ENCODE measurements at regions not wholly inside any gene's neighbourhood (a gene's known extent, or its start where the extent isn't known, plus 50 kb on each side); places are given as distances from the start of the nearest gene placed in this dataset.

GRCh38 chr20:23186808-23187207, 100.7 kb upstream of the CD93 start:
- Histone ChIP-seq H3K4me1 (ENCODE audit: insufficient read depth, poor library complexity, severe bottlenecking) (no peaks in the 10 kb centered on the region), H3K9me3 (ENCODE audit: severe bottlenecking) (peaks cover 2% of the 10 kb centered on the region), H3K36me3 (ENCODE audit: low read depth) (no peaks in the 10 kb centered on the region), H3K27ac (ENCODE audit: poor library complexity, severe bottlenecking) (no peak overlapping the region), H3K4me3 (ENCODE audit: severe bottlenecking) (no peak overlapping the region), H3K27me3 (ENCODE audit: insufficient read depth, poor library complexity, severe bottlenecking) (no peaks in the 10 kb centered on the region)
- no peak for DNase-seq (ENCODE audit: low spot score)
- no peak for TF ChIP-seq CTCF (IDR thresholded peaks at IDR 0.05; ENCODE audit: poor library complexity, severe bottlenecking)
- no peak for ATAC-seq (ENCODE audit: low read depth)

GRCh38 chr20:23180451-23180921, 94.4 kb upstream of the CD93 start:
- Histone ChIP-seq H3K4me3 (ENCODE audit: severe bottlenecking) (no peak overlapping the region), H3K27ac (ENCODE audit: poor library complexity, severe bottlenecking) (no peak overlapping the region), H3K9me3 (ENCODE audit: severe bottlenecking) (peaks cover 3% of the 10 kb centered on the region), H3K27me3 (ENCODE audit: insufficient read depth, poor library complexity, severe bottlenecking) (no peaks in the 10 kb centered on the region), H3K4me1 (ENCODE audit: insufficient read depth, poor library complexity, severe bottlenecking) (no peaks in the 10 kb centered on the region), H3K36me3 (ENCODE audit: low read depth) (no peaks in the 10 kb centered on the region)
- no peak for DNase-seq (ENCODE audit: low spot score)
- ATAC-seq (ENCODE audit: low read depth): no peak
- no peak for TF ChIP-seq CTCF (IDR thresholded peaks at IDR 0.05; ENCODE audit: poor library complexity, severe bottlenecking)

GRCh38 chr20:23179766-23180403, 93.8 kb upstream of the CD93 start:
- ATAC-seq (ENCODE audit: low read depth) (no peak), DNase-seq (ENCODE audit: low spot score) (no peak)
- Histone ChIP-seq H3K27me3 (ENCODE audit: insufficient read depth, poor library complexity, severe bottlenecking) (no peaks in the 10 kb centered on the region), H3K4me3 (ENCODE audit: severe bottlenecking) (no peak overlapping the region), H3K4me1 (ENCODE audit: insufficient read depth, poor library complexity, severe bottlenecking) (no peaks in the 10 kb centered on the region), H3K36me3 (ENCODE audit: low read depth) (no peaks in the 10 kb centered on the region), H3K9me3 (ENCODE audit: severe bottlenecking) (peaks cover 3% of the 10 kb centered on the region), H3K27ac (ENCODE audit: poor library complexity, severe bottlenecking) (no peak overlapping the region)
- TF ChIP-seq CTCF (IDR thresholded peaks at IDR 0.05; ENCODE audit: poor library complexity, severe bottlenecking): no peak

GRCh38 chr20:23178806-23179205, 92.7 kb upstream of the CD93 start:
- no peaks in the 10 kb centered on the region for H3K4me1 ChIP-seq (ENCODE audit: insufficient read depth, poor library complexity, severe bottlenecking)
- H3K4me3 ChIP-seq (ENCODE audit: severe bottlenecking): no peak overlapping the region
- H3K27ac ChIP-seq (ENCODE audit: poor library complexity, severe bottlenecking): no peak overlapping the region
- H3K27me3 ChIP-seq (ENCODE audit: insufficient read depth, poor library complexity, severe bottlenecking): no peaks in the 10 kb centered on the region
- DNase-seq (ENCODE audit: low spot score) (no peak), ATAC-seq (ENCODE audit: low read depth) (no peak)
- TF ChIP-seq CTCF (IDR thresholded peaks at IDR 0.05; ENCODE audit: poor library complexity, severe bottlenecking): no peak
- peaks cover 3% of the 10 kb centered on the region for H3K9me3 ChIP-seq (ENCODE audit: severe bottlenecking)
- no peaks in the 10 kb centered on the region for H3K36me3 ChIP-seq (ENCODE audit: low read depth)

- Histone ChIP-seq H3K4me1 (ENCODE audit: insufficient read depth, poor library complexity, severe bottlenecking) (no peaks in the 10 kb centered on the region), H3K27ac (ENCODE audit: poor library complexity, severe bottlenecking) (no peak overlapping the region), H3K36me3 (ENCODE audit: low read depth) (no peaks in the 10 kb centered on the region), H3K9me3 (ENCODE audit: severe bottlenecking) (peaks cover 3% of the 10 kb centered on the region), H3K4me3 (ENCODE audit: severe bottlenecking) (no peak overlapping the region), H3K27me3 (ENCODE audit: insufficient read depth, poor library complexity, severe bottlenecking) (no peaks in the 10 kb centered on the region)
- ATAC-seq (ENCODE audit: low read depth) (no peak), DNase-seq (ENCODE audit: low spot score) (no peak)
- no peak for TF ChIP-seq CTCF (IDR thresholded peaks at IDR 0.05; ENCODE audit: poor library complexity, severe bottlenecking)
Measured at GRCh38 chr20:23174821-23175220, 88.7 kb upstream of the CD93 start.

Data from RWPE2 (cell line).